Head of caudate nucleus (tissue), 42 donors: ENCODE measurements at regions not wholly inside any gene's neighbourhood (a gene's known extent, or its start where the extent isn't known, plus 50 kb on each side); places are given as distances from the start of the nearest gene placed in this dataset.

Source experiments
- DNase-seq, 42 donors: peaks; one replicate each; pipeline versions ENCODE4 v3.0.0 to v3.0.0-alpha.2; 2020 to 2021; ENCODE audit warnings: mixed read lengths in 7 of 42
- intact Hi-C: fragments of 100-400 bp; cut with DNase I; formaldehyde crosslinking; loops from one replicate; pipeline ENCODE4 v1.15.0; 2022

- intact Hi-C loops, result no loop called here
- DNase-seq, result no peak
Observed at GRCh38 chr21:15148437-15148836, 83.6 kb upstream of the NRIP1 start.

- intact Hi-C loops, result no loop called here
- no peak for DNase-seq
Observed at GRCh38 chr21:15149600-15150224, 84.9 kb upstream of the NRIP1 start.

GRCh38 chr21:15151385-15152103 is 86.7 kb upstream of the NRIP1 start:
- intact Hi-C loops, result no loop called here
- DNase-seq, result no peak

- DNase-seq, result no peak
- intact Hi-C loops, result no loop called here
Observed at GRCh38 chr21:15152591-15152990, 87.8 kb upstream of the NRIP1 start.

GRCh38 chr21:15159382-15160020 is 94.7 kb upstream of the NRIP1 start:
- intact Hi-C loops, result no loop called here
- no peak for DNase-seq

- intact Hi-C loops, result no loop called here
- no peak for DNase-seq
Observed at GRCh38 chr21:15160136-15160535, 95.3 kb upstream of the NRIP1 start.

GRCh38 chr21:15162921-15163320 is 98.1 kb upstream of the NRIP1 start:
- no peak for DNase-seq
- intact Hi-C loops, result no loop called here

- intact Hi-C loops, result no loop called here
- DNase-seq, result no peak
Observed at GRCh38 chr21:15164273-15164672, 99.5 kb upstream of the NRIP1 start.

- no peak for DNase-seq
- intact Hi-C loops, result no loop called here
Observed at GRCh38 chr21:15164678-15165303, 100.0 kb upstream of the NRIP1 start.

GRCh38 chr21:15170614-15171013 is 105.8 kb upstream of the NRIP1 start:
- intact Hi-C loops, result no loop called here
- DNase-seq, result no peak

- DNase-seq, result no peak
Observed at GRCh38 chr21:15171546-15171945, 106.7 kb upstream of the NRIP1 start.

GRCh38 chr21:15172963-15173362 is 108.2 kb upstream of the NRIP1 start:
- no peak for DNase-seq
- intact Hi-C loops, result no loop called here

More at GRCh38 chr21:15171546-15171945, 106.7 kb upstream of the NRIP1 start:
- intact Hi-C loops, result no loop called here

- DNase-seq, result no peak
- intact Hi-C loops, result no loop called here
Observed at GRCh38 chr21:15174923-15175322, 110.1 kb upstream of the NRIP1 start.

- no peak for DNase-seq
- intact Hi-C loops, result no loop called here
Observed at GRCh38 chr21:15182731-15183130, 117.9 kb upstream of the NRIP1 start.

- intact Hi-C loops, result no loop called here
- no peak for DNase-seq
Observed at GRCh38 chr21:15183813-15184257, 119.0 kb upstream of the NRIP1 start.

- no peak for DNase-seq
- intact Hi-C loops, result no loop called here
Observed at GRCh38 chr21:15190412-15190811, 125.6 kb upstream of the NRIP1 start.

GRCh38 chr21:15190837-15191236 is 126.0 kb upstream of the NRIP1 start:
- intact Hi-C loops, result no loop called here
- DNase-seq, result no peak

GRCh38 chr21:15191342-15191741 is 126.5 kb upstream of the NRIP1 start:
- intact Hi-C loops, result no loop called here
- DNase-seq, result no peak

- no peak for DNase-seq
- intact Hi-C loops, result no loop called here
Observed at GRCh38 chr21:15192243-15192642, 127.4 kb upstream of the NRIP1 start.

GRCh38 chr21:15193937-15194336 is 129.1 kb upstream of the NRIP1 start:
- intact Hi-C loops, result no loop called here
- DNase-seq, result no peak
